SK-N-SH (cell line): ENCODE measurements at regions not wholly inside any gene's neighbourhood (a gene's known extent, or its start where the extent isn't known, plus 50 kb on each side); places are given as distances from the start of the nearest gene placed in this dataset.

ENCODE experiments used
- ELF1 ChIP-seq: IDR thresholded peaks from 2 replicates; pipeline ENCODE4 v1.4.0; 2012
- EP300 ChIP-seq, 2 experiments: IDR thresholded peaks; 2 replicates each; pipeline versions ENCODE4 v1.4.0 to v1.6.1; 2012; ENCODE audit warnings: borderline replicate concordance in 1 of 2, low read depth in 1 of 2, low read length in 1 of 2
- EZH2phosphoT487 ChIP-seq: fragments of 200-600 bp; sonication (generic); IDR thresholded peaks from 2 replicates; pipeline ENCODE4 v1.6.1; 2017; ENCODE audit warnings: low read depth, mixed run types, mild to moderate bottlenecking, antibody characterized with exemption, moderate library complexity, borderline replicate concordance
- MXI1 ChIP-seq: IDR thresholded peaks from 2 replicates; pipeline ENCODE4 v1.6.1; 2012; ENCODE audit warnings: mild to moderate bottlenecking, low read depth, low read length, improper control_type of control experiment
- POLR2AphosphoS5 ChIP-seq: IDR thresholded peaks from 2 replicates; pipeline ENCODE4 v1.6.1; 2012; ENCODE audit warnings: low read depth, low read length
- RAD21 ChIP-seq: IDR thresholded peaks from 2 replicates; pipeline ENCODE4 v1.6.1; 2012; ENCODE audit warnings: mild to moderate bottlenecking, low read length
- REST ChIP-seq: IDR thresholded peaks from 2 replicates; pipeline ENCODE4 v1.6.1; 2012; ENCODE audit warnings: mild to moderate bottlenecking, low read depth, low read length, moderate library complexity
- RFX5 ChIP-seq: IDR thresholded peaks from 2 replicates; pipeline ENCODE4 v1.6.1; 2012; ENCODE audit warnings: mild to moderate bottlenecking, improper control_type of control experiment, low read length
- TAF1 ChIP-seq: IDR thresholded peaks from 2 replicates; pipeline ENCODE4 v1.6.1; 2012; ENCODE audit warnings: low read depth, mild to moderate bottlenecking, low read length, moderate library complexity, borderline replicate concordance
- TEAD4 ChIP-seq: IDR thresholded peaks from 2 replicates; pipeline ENCODE4 v1.4.0; 2012; ENCODE audit warnings: mild to moderate bottlenecking, borderline replicate concordance; ENCODE audit not compliant: insufficient read depth
- USF1 ChIP-seq: IDR thresholded peaks from 2 replicates; pipeline ENCODE4 v1.4.0; 2012; ENCODE audit warnings: low read depth, borderline replicate concordance
- TF ChIP-seq, protein P1 (sequence below): fragments of 200-600 bp; sonication (generic); IDR thresholded peaks from 2 replicates; pipeline ENCODE4 v1.6.1; 2017; ENCODE audit warnings: antibody characterized with exemption, mild to moderate bottlenecking, moderate library complexity
- TF ChIP-seq, protein P2 (sequence below): IDR thresholded peaks from 2 replicates; pipeline ENCODE4 v1.4.0; 2012; ENCODE audit warnings: low read depth, borderline replicate concordance

- TF ChIP-seq TAF1: no peak
- TF ChIP-seq, protein P1, sequence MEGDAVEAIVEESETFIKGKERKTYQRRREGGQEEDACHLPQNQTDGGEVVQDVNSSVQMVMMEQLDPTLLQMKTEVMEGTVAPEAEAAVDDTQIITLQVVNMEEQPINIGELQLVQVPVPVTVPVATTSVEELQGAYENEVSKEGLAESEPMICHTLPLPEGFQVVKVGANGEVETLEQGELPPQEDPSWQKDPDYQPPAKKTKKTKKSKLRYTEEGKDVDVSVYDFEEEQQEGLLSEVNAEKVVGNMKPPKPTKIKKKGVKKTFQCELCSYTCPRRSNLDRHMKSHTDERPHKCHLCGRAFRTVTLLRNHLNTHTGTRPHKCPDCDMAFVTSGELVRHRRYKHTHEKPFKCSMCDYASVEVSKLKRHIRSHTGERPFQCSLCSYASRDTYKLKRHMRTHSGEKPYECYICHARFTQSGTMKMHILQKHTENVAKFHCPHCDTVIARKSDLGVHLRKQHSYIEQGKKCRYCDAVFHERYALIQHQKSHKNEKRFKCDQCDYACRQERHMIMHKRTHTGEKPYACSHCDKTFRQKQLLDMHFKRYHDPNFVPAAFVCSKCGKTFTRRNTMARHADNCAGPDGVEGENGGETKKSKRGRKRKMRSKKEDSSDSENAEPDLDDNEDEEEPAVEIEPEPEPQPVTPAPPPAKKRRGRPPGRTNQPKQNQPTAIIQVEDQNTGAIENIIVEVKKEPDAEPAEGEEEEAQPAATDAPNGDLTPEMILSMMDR: no peak
- no peak for TF ChIP-seq EP300 (IDR thresholded peaks at IDR 0.05; ENCODE audit: borderline replicate concordance in 1 of 2, low read depth in 1 of 2, low read length in 1 of 2)
- TF ChIP-seq MXI1: no peak
- no peak for TF ChIP-seq ELF1
- no peak for TF ChIP-seq POLR2AphosphoS5
- no peak for TF ChIP-seq TEAD4
- TF ChIP-seq, protein P2, sequence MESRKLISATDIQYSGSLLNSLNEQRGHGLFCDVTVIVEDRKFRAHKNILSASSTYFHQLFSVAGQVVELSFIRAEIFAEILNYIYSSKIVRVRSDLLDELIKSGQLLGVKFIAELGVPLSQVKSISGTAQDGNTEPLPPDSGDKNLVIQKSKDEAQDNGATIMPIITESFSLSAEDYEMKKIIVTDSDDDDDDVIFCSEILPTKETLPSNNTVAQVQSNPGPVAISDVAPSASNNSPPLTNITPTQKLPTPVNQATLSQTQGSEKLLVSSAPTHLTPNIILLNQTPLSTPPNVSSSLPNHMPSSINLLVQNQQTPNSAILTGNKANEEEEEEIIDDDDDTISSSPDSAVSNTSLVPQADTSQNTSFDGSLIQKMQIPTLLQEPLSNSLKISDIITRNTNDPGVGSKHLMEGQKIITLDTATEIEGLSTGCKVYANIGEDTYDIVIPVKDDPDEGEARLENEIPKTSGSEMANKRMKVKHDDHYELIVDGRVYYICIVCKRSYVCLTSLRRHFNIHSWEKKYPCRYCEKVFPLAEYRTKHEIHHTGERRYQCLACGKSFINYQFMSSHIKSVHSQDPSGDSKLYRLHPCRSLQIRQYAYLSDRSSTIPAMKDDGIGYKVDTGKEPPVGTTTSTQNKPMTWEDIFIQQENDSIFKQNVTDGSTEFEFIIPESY: no peak
- TF ChIP-seq EZH2phosphoT487: no peak
- no peak for TF ChIP-seq RAD21
- TF ChIP-seq REST: no peak
- no peak for TF ChIP-seq RFX5
- no peak for TF ChIP-seq USF1
These were observed 114.7 kb upstream of the OTUD4 start for GRCh38 chr4:145295122-145295521.
